Stomach (tissue), 8 donors: ENCODE measurements at regions not wholly inside any gene's neighbourhood (a gene's known extent, or its start where the extent isn't known, plus 50 kb on each side); places are given as distances from the start of the nearest gene placed in this dataset.
"Not testable (repeated sequence)": the region's sequence is repeated elsewhere in the genome, so short reads cannot be mapped to it uniquely, and the experiment has no call there.

Source experiments
- DNase-seq, 2 donors: peaks; one replicate each; pipeline versions ENCODE4 v3.0.0 to v3.0.0-alpha.2; 2013 to 2019
- H3K27ac ChIP-seq, 5 donors: fragments of 200-600 bp in 4 of 5; sonication (generic) in 4 of 5; one replicate each; pipeline ENCODE4 v1.5.1; 2013 to 2019; ENCODE audit warnings: mild to moderate bottlenecking in 1 of 5, moderate library complexity in 1 of 5
- H3K27me3 ChIP-seq, 3 donors: fragments of 200-600 bp; sonication (generic); one replicate each; pipeline ENCODE4 v1.5.1; 2017 to 2019; ENCODE audit warnings: mixed run types in 1 of 3
- H3K36me3 ChIP-seq, 4 donors: fragments of 200-600 bp; sonication (generic); 1 replicate in 3 of 4; 2 replicates in 1 of 4; pipeline ENCODE4 v1.5.1; 2016 to 2019
- H3K4me1 ChIP-seq, 4 donors: fragments of 200-600 bp; sonication (generic); one replicate each; pipeline ENCODE4 v1.5.1; 2016 to 2019
- H3K4me3 ChIP-seq, 4 donors: fragments of 200-600 bp; sonication (generic) in 3 of 4; one replicate each; pipeline ENCODE4 v1.5.1; 2016 to 2019; ENCODE audit warnings: mild to moderate bottlenecking in 1 of 4
- H3K9me3 ChIP-seq, 4 donors: fragments of 200-600 bp; sonication (generic); one replicate each; pipeline ENCODE4 v1.5.1; 2016 to 2019
- CTCF ChIP-seq, 7 experiments: fragments of 450-650 bp in 4 of 7; fragments of 200-600 bp in 3 of 7; sonication (generic) in 3 of 7; IDR thresholded peaks; one replicate each; pipeline ENCODE4 v1.5.1; 2016 to 2019; ENCODE audit warnings: antibody characterized with exemption in 7 of 7, control low read depth in 2 of 7, mild to moderate bottlenecking in 1 of 7
- EP300 ChIP-seq: sonication (generic); formaldehyde crosslinking; IDR thresholded peaks from one replicate; pipeline ENCODE4 v1.6.1; 2017; ENCODE audit warnings: antibody characterized with exemption
- POLR2A ChIP-seq, 4 donors: fragments of 450-650 bp; IDR thresholded peaks; one replicate each; pipeline ENCODE4 v1.6.1; 2016; ENCODE audit warnings: antibody characterized with exemption in 4 of 4, control low read depth in 2 of 4, mild to moderate bottlenecking in 1 of 4, moderate library complexity in 1 of 4
- POLR2AphosphoS5 ChIP-seq, 3 donors: sonication (generic); formaldehyde crosslinking; IDR thresholded peaks; one replicate each; pipeline ENCODE4 v1.6.1; 2016; ENCODE audit warnings: antibody characterized with exemption in 3 of 3
- WGBS, 5 donors: extraction: QIAGEN DNeasy Blood & Tissue Kit in 3 of 5; methylation state at CpG; one replicate each; pipeline versions ENCODE4 v1.1.5 to v1.1.7; 2013 to 2018; 5-methylcytosine and 5-hydroxymethylcytosine counted together
- intact Hi-C: fragments of 100-400 bp; cut with DNase I; formaldehyde crosslinking; loops from one replicate; pipeline ENCODE4 v1.15.1; 2023; ENCODE audit warnings: low total_unique reads
- donor health status: healthy with polysubstance abuse.
- donor health status: Bipolar disorder and iron deficiency.
- donor health status: healthy.

DNA sequence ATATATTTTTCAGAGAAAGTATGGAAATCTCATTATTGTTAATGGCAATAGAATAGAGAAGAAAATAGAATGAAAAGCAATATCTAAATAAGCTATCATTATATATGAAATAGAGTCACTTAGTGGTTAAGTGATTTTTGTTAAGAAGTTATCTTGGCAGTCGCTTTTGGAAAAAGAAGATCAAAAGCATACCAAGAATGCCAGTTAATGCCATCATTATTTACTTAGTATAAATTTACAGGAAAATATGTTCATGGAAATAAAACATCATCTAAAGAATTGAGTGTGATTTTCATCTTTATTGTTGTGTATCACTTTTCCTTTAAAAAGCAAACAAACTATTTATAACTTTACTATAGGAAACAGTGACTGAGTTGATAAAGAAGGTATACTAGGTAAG, 85.3 kb upstream of the GPR101 start:
- H3K9me3 ChIP-seq = peaks cover 0 to 21% (median 10%) of the 10 kb centered on the region in 4 donors
- H3K27ac ChIP-seq = no peak overlapping the region
- intact Hi-C loops = no loop called here
- no peaks in the 10 kb centered on the region for H3K27me3 ChIP-seq
- no peak overlapping the region for H3K4me3 ChIP-seq
- TF ChIP-seq POLR2A (IDR thresholded peaks at IDR 0.05) (no peak), EP300 (no peak), POLR2AphosphoS5 (IDR thresholded peaks at IDR 0.05) (no peak), CTCF (IDR thresholded peaks at IDR 0.05) (no peak)
- H3K4me1 ChIP-seq = no peaks in the 10 kb centered on the region
- H3K36me3 ChIP-seq = no peaks in the 10 kb centered on the region
- DNase-seq = no peak
- 32 to 56% (median 37%) methylated on average over 1 of the region's 1 CpG for WGBS, 5 donors

- TF ChIP-seq POLR2AphosphoS5 (IDR thresholded peaks at IDR 0.05) (no peak), EP300 (no peak), POLR2A (IDR thresholded peaks at IDR 0.05) (no peak), CTCF (IDR thresholded peaks at IDR 0.05) (no peak)
- WGBS, 5 donors = 64 to 82% (median 71%) methylated on average over 1 of the region's 1 CpG
- intact Hi-C loops = no loop called here
- H3K27ac ChIP-seq = no peak overlapping the region
- H3K9me3 ChIP-seq = peaks cover 0 to 16% (median 10%) of the 10 kb centered on the region in 4 donors
- H3K27me3 ChIP-seq = no peaks in the 10 kb centered on the region
- H3K4me1 ChIP-seq = no peaks in the 10 kb centered on the region
- no peak overlapping the region for H3K4me3 ChIP-seq
- H3K36me3 ChIP-seq = no peaks in the 10 kb centered on the region
- DNase-seq = no peak
These were observed 84.7 kb upstream of the GPR101 start for GRCh38 chrX:137118536-137118935.

DNA sequence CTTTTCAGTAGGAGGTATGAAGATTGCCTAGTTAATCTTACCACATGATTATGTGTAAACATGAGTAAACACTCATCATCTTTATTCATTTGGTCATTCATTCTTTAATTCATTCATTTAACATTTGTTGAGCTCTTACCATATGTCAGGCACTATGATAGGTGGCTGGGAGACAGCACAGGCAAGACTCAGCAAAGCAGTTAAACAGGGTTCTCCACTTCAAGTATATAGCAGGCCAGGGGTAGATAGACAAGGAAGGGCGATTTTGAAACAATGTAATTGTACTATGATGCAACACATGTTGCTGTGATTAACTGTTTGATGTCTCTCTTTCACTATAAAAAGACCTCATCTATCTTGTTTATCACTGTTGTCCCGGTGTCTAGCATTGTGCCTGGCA, 84.3 kb upstream of the GPR101 start:
- no peaks in the 10 kb centered on the region for H3K4me1 ChIP-seq
- 36 to 55% (median 43%) methylated on average over 2 of the region's 2 CpGs for WGBS, 5 donors
- no peak overlapping the region for H3K27ac ChIP-seq
- no peaks in the 10 kb centered on the region for H3K36me3 ChIP-seq
- DNase-seq = no peak
- no peak overlapping the region for H3K4me3 ChIP-seq
- intact Hi-C loops = no loop called here
- no peaks in the 10 kb centered on the region for H3K27me3 ChIP-seq
- TF ChIP-seq POLR2A (IDR thresholded peaks at IDR 0.05) = no peak
- TF ChIP-seq CTCF (IDR thresholded peaks at IDR 0.05) = no peak
- TF ChIP-seq POLR2AphosphoS5 (IDR thresholded peaks at IDR 0.05) = no peak
- no peak for TF ChIP-seq EP300
- peaks cover 0 to 15% (median 10%) of the 10 kb centered on the region in 4 donors for H3K9me3 ChIP-seq

DNA sequence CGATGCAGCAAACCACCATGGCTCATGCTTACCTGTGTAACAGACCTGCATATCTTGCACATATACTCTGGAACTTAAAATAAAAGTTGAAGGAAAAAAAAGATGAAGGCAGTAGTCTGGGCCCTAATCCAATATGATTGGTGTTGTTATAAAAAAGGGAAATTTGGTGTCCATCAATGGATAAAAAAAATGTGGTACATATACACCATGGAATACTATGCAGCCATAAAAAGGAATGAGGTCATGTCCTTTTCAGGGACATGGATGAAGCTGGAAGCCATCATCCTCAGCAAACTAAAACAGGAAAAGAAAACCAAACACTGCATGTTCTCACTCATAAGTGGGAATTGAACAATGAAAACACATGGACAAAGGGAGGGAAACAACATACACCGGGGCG, 74.1 kb upstream of the GPR101 start:
- H3K27me3 ChIP-seq, intact Hi-C loops, DNase-seq, H3K27ac ChIP-seq, H3K4me3 ChIP-seq, H3K36me3 ChIP-seq, H3K4me1 ChIP-seq: not testable (repeated sequence)
- 94 to 100% (median 94%) methylated on average over 3 of the region's 3 CpGs for WGBS, 5 donors
- peaks cover 0 to 11% (median 6%) of the 10 kb centered on the region in 4 donors for H3K9me3 ChIP-seq

- TF ChIP-seq EP300 (no peak), POLR2A (IDR thresholded peaks at IDR 0.05) (no peak), POLR2AphosphoS5 (IDR thresholded peaks at IDR 0.05) (no peak), CTCF (IDR thresholded peaks at IDR 0.05) (no peak)
- no peak for DNase-seq
- H3K36me3 ChIP-seq = no peaks in the 10 kb centered on the region
- H3K9me3 ChIP-seq = no peaks in the 10 kb centered on the region
- no peak overlapping the region for H3K4me3 ChIP-seq
- no peaks in the 10 kb centered on the region for H3K27me3 ChIP-seq
- 57 to 81% (median 70%) methylated on average over 7 of the region's 7 CpGs for WGBS, 5 donors
- intact Hi-C loops = no loop called here
- no peak overlapping the region for H3K27ac ChIP-seq
- H3K4me1 ChIP-seq = no peaks in the 10 kb centered on the region
These were observed 67.6 kb upstream of the GPR101 start for GRCh38 chrX:137101273-137101990.
